ENCODE measurements at regions not wholly inside any gene's neighbourhood (a gene's known extent, or its start where the extent isn't known, plus 50 kb on each side); places are given as distances from the start of the nearest gene placed in this dataset.

- H3K14ac ChIP-seq (replicated peaks; ENCODE audit: low read depth, low read length) = no peak overlapping the region
- H3K56ac ChIP-seq (ENCODE audit: extremely low read depth, insufficient read depth, low read length) = no peak overlapping the region
- no peak overlapping the region for H3K18ac ChIP-seq (ENCODE audit: low read depth, low read length)
- no peak overlapping the region for H4K8ac ChIP-seq (ENCODE audit: low read depth in 2 of 2, low read length in 2 of 2)
- POLR2A ChIA-PET (ENCODE audit: unreplicated experiment) = no interaction called here
- no peaks in the 10 kb centered on the region for H3K9me1 ChIP-seq (ENCODE audit: insufficient read depth, low read length)
- no peak overlapping the region for H3K27ac ChIP-seq (ENCODE audit: insufficient read depth, low read length)
- H2BK5ac ChIP-seq (ENCODE audit: low read depth, low read length, poor library complexity, severe bottlenecking) = no peak overlapping the region
- H3K27me3 ChIP-seq (ENCODE audit: control insufficient read depth, insufficient read depth, low read length) = no peaks in the 10 kb centered on the region
- dilution Hi-C loops (cut with HindIII; ENCODE audit: low sequenced_read_pairs, unreplicated experiment) = no loop called here
- no peak overlapping the region for H3K23ac ChIP-seq (ENCODE audit: low read depth, low read length)
- no CpG with 5 or more reads among the region's 5 CpGs for WGBS, 2 experiments (ENCODE audit: extremely low coverage in 2 of 2, insufficient read length in 1 of 2)
- H3K79me1 ChIP-seq (ENCODE audit: low read depth in 1 of 2, low read length in 2 of 2) = no peaks in the 10 kb centered on the region
- no peak overlapping the region for H2BK120ac ChIP-seq (ENCODE audit: low read depth, low read length)
- peaks cover 33% of the 10 kb centered on the region for H3K9me3 ChIP-seq (ENCODE audit: control insufficient read depth, insufficient read depth, low read length)
- H2AK9ac ChIP-seq (replicated peaks; ENCODE audit: low read depth, low read length, poor library complexity) = no peak overlapping the region
- no peak overlapping the region for H3K4ac ChIP-seq (ENCODE audit: low read depth, low read length)
- TF ChIP-seq ELK1 (IDR thresholded peaks at IDR 0.05; ENCODE audit: borderline replicate concordance, low read depth, low read length) = no peak
- TF ChIP-seq NFE2L2 (IDR thresholded peaks at IDR 0.05; ENCODE audit: low read depth, low read length) = no peak
- TF ChIP-seq MXI1 (IDR thresholded peaks at IDR 0.05; ENCODE audit: borderline replicate concordance, low read depth, low read length) = no peak
- no peak for TF ChIP-seq CEBPB (IDR thresholded peaks at IDR 0.05; ENCODE audit: low read depth, low read length)
- TF ChIP-seq SMC3 (IDR thresholded peaks at IDR 0.05; ENCODE audit: low read depth, low read length) = no peak
- TF ChIP-seq CTCF (conservative IDR thresholded peaks at IDR 0.05; ENCODE audit: low read depth, low read length) = no peak
- TF ChIP-seq MAFK (IDR thresholded peaks at IDR 0.05; ENCODE audit: low read depth, low read length) = no peak
- TF ChIP-seq RAD21 (IDR thresholded peaks at IDR 0.05; ENCODE audit: low read length) = no peak
- no peak for TF ChIP-seq RFX5 (IDR thresholded peaks at IDR 0.05; ENCODE audit: low read depth, low read length)
- TF ChIP-seq MAZ (IDR thresholded peaks at IDR 0.05; ENCODE audit: borderline replicate concordance, low read depth, low read length) = no peak
- no peak for TF ChIP-seq POLR2A (IDR thresholded peaks at IDR 0.05; ENCODE audit: low read depth, low read length)
- TF ChIP-seq USF2 (IDR thresholded peaks at IDR 0.05; ENCODE audit: low read depth, low read length) = no peak
- no peak for TF ChIP-seq FOS (IDR thresholded peaks at IDR 0.05; ENCODE audit: low read depth, low read length)
- TF ChIP-seq BHLHE40 (IDR thresholded peaks at IDR 0.05; ENCODE audit: low read depth, low read length) = no peak
- no peak for TF ChIP-seq RCOR1 (IDR thresholded peaks at IDR 0.05; ENCODE audit: insufficient replicate concordance, low read length)
- no peak for TF ChIP-seq CHD1 (IDR thresholded peaks at IDR 0.05; ENCODE audit: low read depth, low read length)
- H2BK15ac ChIP-seq (ENCODE audit: low read depth, low read length) = no peak overlapping the region
- no peak overlapping the region for H4K91ac ChIP-seq (ENCODE audit: insufficient read depth, low read depth, low read length)
- no peak overlapping the region for H4K5ac ChIP-seq (ENCODE audit: low read depth, low read length)
- H3K4me1 ChIP-seq (ENCODE audit: control insufficient read depth, insufficient read depth, low read length) = no peaks in the 10 kb centered on the region
- H2BK20ac ChIP-seq (ENCODE audit: low read depth, low read length) = no peak overlapping the region
- no peak overlapping the region for H3K4me3 ChIP-seq (ENCODE audit: insufficient read depth, low read depth, low read length)
- H4K20me1 ChIP-seq (ENCODE audit: insufficient read depth, low read length) = no peaks in the 10 kb centered on the region
- ATAC-seq (ENCODE audit: low read depth) (no peak), DNase-seq (no peak)
- CTCF ChIA-PET = no interaction called here
- H3K36me3 ChIP-seq (ENCODE audit: control insufficient read depth, insufficient read depth, low read length) = no peaks in the 10 kb centered on the region
- no peak overlapping the region for H3K4me2 ChIP-seq (ENCODE audit: low read depth, low read length)
- BruUV-seq (replicated peaks) = no TSS peak
- no peak overlapping the region for H3K9ac ChIP-seq (ENCODE audit: low read depth, low read length)
- intact Hi-C loops (cut with micrococcal nuclease) = no loop called here
- H2AFZ ChIP-seq (replicated peaks; ENCODE audit: low read length, poor library complexity) = no peak overlapping the region
- H2AK5ac ChIP-seq (ENCODE audit: low read depth, low read length) = no peak overlapping the region
- in situ Hi-C loops (cut with MboI; ENCODE audit: low sequenced_read_pairs) = no loop called here
These were observed 179.7 kb upstream of the C1orf174 start for GRCh38 chr1:4079815-4080214.
